ENCODE measurements at regions not wholly inside any gene's neighbourhood (a gene's known extent, or its start where the extent isn't known, plus 50 kb on each side); places are given as distances from the start of the nearest gene placed in this dataset.

GRCh38 chr1:172895050-172895460, 155.7 kb downstream of the TNFSF18 start:
- peak; percentile 54 for DNase-seq

- DNase-seq = no peak
These were observed 155.0 kb downstream of the TNFSF18 start for GRCh38 chr1:172895761-172896160.

- DNase-seq = no peak
These were observed 153.0 kb downstream of the TNFSF18 start for GRCh38 chr1:172897738-172898137.

GRCh38 chr1:172898866-172899265, 151.9 kb downstream of the TNFSF18 start:
- DNase-seq = no peak

- DNase-seq = no peak
These were observed 150.3 kb downstream of the TNFSF18 start for GRCh38 chr1:172900376-172900997.

GRCh38 chr1:172902200-172902599, 148.5 kb downstream of the TNFSF18 start:
- DNase-seq = no peak

- DNase-seq = no peak
These were observed 147.8 kb downstream of the TNFSF18 start for GRCh38 chr1:172902861-172903381.

GRCh38 chr1:172903581-172904220, 147.0 kb downstream of the TNFSF18 start:
- no peak for DNase-seq

GRCh38 chr1:172905452-172905851, 145.3 kb downstream of the TNFSF18 start:
- no peak for DNase-seq

- DNase-seq = peak; percentile 44
These were observed 143.8 kb downstream of the TNFSF18 start for GRCh38 chr1:172906778-172907592.

GRCh38 chr1:172907834-172908326, 142.9 kb downstream of the TNFSF18 start:
- no peak for DNase-seq

GRCh38 chr1:172909606-172910326, 141.0 kb downstream of the TNFSF18 start:
- no peak for DNase-seq

- DNase-seq = no peak
These were observed 137.9 kb downstream of the TNFSF18 start for GRCh38 chr1:172912765-172913260.

GRCh38 chr1:172914501-172915144, 136.1 kb downstream of the TNFSF18 start:
- no peak for DNase-seq

- no peak for DNase-seq
These were observed 135.5 kb downstream of the TNFSF18 start for GRCh38 chr1:172915271-172915670.

- DNase-seq = no peak
These were observed 134.6 kb downstream of the TNFSF18 start for GRCh38 chr1:172916116-172916515.

- no peak for DNase-seq
These were observed 132.8 kb downstream of the TNFSF18 start for GRCh38 chr1:172917972-172918371.

GRCh38 chr1:172918478-172918877, 132.3 kb downstream of the TNFSF18 start:
- no peak for DNase-seq

- DNase-seq = no peak
These were observed 124.7 kb downstream of the TNFSF18 start for GRCh38 chr1:172926070-172926469.

GRCh38 chr1:172928412-172928811, 122.3 kb downstream of the TNFSF18 start:
- no peak for DNase-seq

GRCh38 chr1:172929006-172929405, 121.7 kb downstream of the TNFSF18 start:
- DNase-seq = no peak

GRCh38 chr1:172930142-172930541, 120.6 kb downstream of the TNFSF18 start:
- DNase-seq = no peak
